WTC11 (cell line): ENCODE measurements at regions not wholly inside any gene's neighbourhood (a gene's known extent, or its start where the extent isn't known, plus 50 kb on each side); places are given as distances from the start of the nearest gene placed in this dataset.

ENCODE experiments used
- ATAC-seq: fragments of 200-7000 bp; cut with Tn5 transposase; 2 replicates; pipeline ENCODE4 v1.10.0; 2021; ENCODE audit warnings: mild to moderate bottlenecking, moderate library complexity
- CTCF ChIA-PET: fragments of 300-600 bp; sonication (Branson Sonifier 250); formaldehyde crosslinking; loops from one replicate; lab custom pipeline; 2021; ENCODE audit warnings: antibody characterized with exemption; lab: Charles Lee
- POLR2A ChIA-PET: fragments of 350-600 bp; sonication (Branson Sonifier 250); formaldehyde crosslinking; loops from one replicate; lab custom pipeline; 2021; ENCODE audit warnings: antibody characterized with exemption; lab: Charles Lee
- DNase-seq: peaks from one replicate; pipeline ENCODE4 v3.0.0; 2021; ENCODE audit warnings: low spot score
- H3K27ac Mint-ChIP-seq: 2 replicates; pipeline ENCODE4 v1.8.0; 2021; ENCODE audit warnings: mixed read lengths
- H3K27me3 Mint-ChIP-seq: 2 replicates; pipeline ENCODE4 v1.8.0; 2021; ENCODE audit warnings: low read depth, mild to moderate bottlenecking, moderate library complexity, mixed read lengths
- H3K36me3 Mint-ChIP-seq: 2 replicates; pipeline ENCODE4 v1.8.0; 2021; ENCODE audit warnings: mixed read lengths
- H3K4me1 Mint-ChIP-seq: 2 replicates; pipeline ENCODE4 v1.8.0; 2022; ENCODE audit warnings: mixed read lengths
- H3K4me3 Mint-ChIP-seq: 2 replicates; pipeline ENCODE4 v1.8.0; 2021; ENCODE audit warnings: mild to moderate bottlenecking, moderate library complexity, mixed read lengths
- H3K9me3 Mint-ChIP-seq: 2 replicates; pipeline ENCODE4 v1.8.0; 2021; ENCODE audit warnings: mixed read lengths
- AR ChIP-seq: fragments of 250-450 bp; sonication (Bioruptor Pico); IDR thresholded peaks from 2 replicates; pipeline ENCODE4 v1.9.0; 2021; ENCODE audit warnings: mild to moderate bottlenecking
- ATF2 ChIP-seq: sonication (generic); formaldehyde crosslinking; IDR thresholded peaks from 2 replicates; pipeline ENCODE4 v1.8.1; 2022; ENCODE audit warnings: low read depth, missing genetic modification reagents, borderline replicate concordance
- ATF3 ChIP-seq: sonication (generic); formaldehyde crosslinking; conservative IDR thresholded peaks from 2 replicates; pipeline ENCODE4 v1.8.1; 2022; ENCODE audit warnings: mild to moderate bottlenecking, missing genetic modification reagents
- E2F1 ChIP-seq: sonication (generic); formaldehyde crosslinking; IDR thresholded peaks from 2 replicates; pipeline ENCODE4 v1.8.0; 2022; ENCODE audit warnings: mild to moderate bottlenecking, missing genetic modification reagents
- ESRRA ChIP-seq: sonication (generic); formaldehyde crosslinking; IDR thresholded peaks from 2 replicates; pipeline ENCODE4 v1.8.1; 2022; ENCODE audit warnings: mild to moderate bottlenecking, missing genetic modification reagents, borderline replicate concordance
- GRHL2 ChIP-seq: fragments of 250-450 bp; sonication (Bioruptor Pico); IDR thresholded peaks from 2 replicates; pipeline ENCODE4 v1.8.0; 2022; ENCODE audit warnings: mild to moderate bottlenecking, moderate library complexity; ENCODE audit not compliant: insufficient replicate concordance, severe bottlenecking
- IRF1 ChIP-seq: sonication (generic); formaldehyde crosslinking; IDR thresholded peaks from 2 replicates; pipeline ENCODE4 v1.8.0; 2023; ENCODE audit warnings: missing genetic modification reagents
- MYBL2 ChIP-seq: sonication (generic); formaldehyde crosslinking; IDR thresholded peaks from 2 replicates; pipeline ENCODE4 v1.8.1; 2023; ENCODE audit warnings: mild to moderate bottlenecking, moderate library complexity, missing genetic modification reagents
- NFE2L1 ChIP-seq: sonication (generic); formaldehyde crosslinking; IDR thresholded peaks from 2 replicates; pipeline ENCODE4 v1.8.1; 2023; ENCODE audit warnings: missing genetic modification reagents
- PRDM15 ChIP-seq: sonication (generic); formaldehyde crosslinking; IDR thresholded peaks from 2 replicates; pipeline ENCODE4 v1.8.0; 2022; ENCODE audit warnings: missing genetic modification reagents
- PREB ChIP-seq: sonication (generic); formaldehyde crosslinking; IDR thresholded peaks from 2 replicates; pipeline ENCODE4 v1.8.1; 2022; ENCODE audit warnings: mild to moderate bottlenecking, missing genetic modification reagents, moderate library complexity, borderline replicate concordance
- PRRX2 ChIP-seq: fragments of 250-450 bp; sonication (Bioruptor Pico); IDR thresholded peaks from 2 replicates; pipeline ENCODE4 v1.8.0; 2021; ENCODE audit warnings: mild to moderate bottlenecking
- RORB ChIP-seq: fragments of 250-450 bp; sonication (Bioruptor Pico); IDR thresholded peaks from 2 replicates; pipeline ENCODE4 v1.9.0; 2021; ENCODE audit warnings: mild to moderate bottlenecking
- TP53 ChIP-seq: sonication (generic); formaldehyde crosslinking; IDR thresholded peaks from 2 replicates; pipeline ENCODE4 v1.8.1; 2023; ENCODE audit warnings: mild to moderate bottlenecking, missing genetic modification reagents
- ZBTB21 ChIP-seq: sonication (generic); formaldehyde crosslinking; IDR thresholded peaks from 2 replicates; pipeline ENCODE4 v1.8.1; 2023; ENCODE audit warnings: mild to moderate bottlenecking, missing genetic modification reagents, borderline replicate concordance
- ZNF121 ChIP-seq: sonication (generic); formaldehyde crosslinking; IDR thresholded peaks from 2 replicates; pipeline ENCODE4 v1.8.0; 2023; ENCODE audit warnings: missing genetic modification reagents
- ZNF425 ChIP-seq: fragments of 250-450 bp; sonication (Bioruptor Pico); conservative IDR thresholded peaks from 2 replicates; pipeline ENCODE4 v1.9.0; 2021; ENCODE audit warnings: mild to moderate bottlenecking
- ZSCAN18 ChIP-seq: fragments of 250-450 bp; sonication (Bioruptor Pico); IDR thresholded peaks from 2 replicates; pipeline ENCODE4 v2.1.2; 2022; ENCODE audit warnings: mild to moderate bottlenecking, moderate library complexity

GRCh38 chr12:107492393-107493134, 193.0 kb upstream of the PWP1 start:
- ChIA-PET POLR2A (no interaction called here), CTCF (no interaction called here)
- no peak overlapping the region for H3K27ac Mint-ChIP-seq
- peaks cover 3% of the 10 kb centered on the region; the same call in 1 of the 2 replicates for H3K36me3 Mint-ChIP-seq
- TF ChIP-seq ATF2 (CRISPR knock-in tag) (no peak), TP53 (CRISPR knock-in tag) (no peak), IRF1 (CRISPR knock-in tag) (no peak), ZSCAN18 (CRISPR knock-in tag) (no peak), PREB (CRISPR knock-in tag) (no peak), MYBL2 (CRISPR knock-in tag) (no peak), NFE2L1 (no peak), PRDM15 (no peak), RORB (no peak), GRHL2 (CRISPR knock-in tag) (no peak), ATF3 (CRISPR knock-in tag) (no peak), ZNF121 (CRISPR knock-in tag) (no peak)
- H3K9me3 Mint-ChIP-seq = peaks cover 7% of the 10 kb centered on the region
- DNase-seq (no peak), ATAC-seq (no peak)
- H3K4me3 Mint-ChIP-seq = no peak overlapping the region
- H3K4me1 Mint-ChIP-seq = peaks cover 19% of the 10 kb centered on the region
- no peaks in the 10 kb centered on the region for H3K27me3 Mint-ChIP-seq

GRCh38 chr12:107493135-107493494, 192.5 kb upstream of the PWP1 start:
- ChIA-PET CTCF (interaction anchor here (1.0 to 1.3 kb wide), 3 partner anchors 30 to 361 kb away, joined by 4 to 6 read pairs (median 4); no protein-coding TSS in a partner anchor), POLR2A (no interaction called here)
- ATAC-seq = no peak
- H3K9me3 Mint-ChIP-seq = peaks cover 12% of the 10 kb centered on the region
- H3K36me3 Mint-ChIP-seq = peaks cover 7% of the 10 kb centered on the region; the same call in 1 of the 2 replicates
- DNase-seq = no peak
- no peak overlapping the region for H3K4me3 Mint-ChIP-seq
- no peak overlapping the region for H3K27ac Mint-ChIP-seq
- peaks cover 19% of the 10 kb centered on the region for H3K4me1 Mint-ChIP-seq
- peaks cover 3% of the 10 kb centered on the region; the same call in 1 of the 2 replicates for H3K27me3 Mint-ChIP-seq
- TF ChIP-seq ZNF425 (CRISPR knock-in tag) (no peak), PRRX2 (no peak), E2F1 (CRISPR knock-in tag) (no peak), AR (no peak), ESRRA (CRISPR knock-in tag) (no peak), ZBTB21 (CRISPR knock-in tag) (no peak)
